NCI-H526 treated with DMSO at 0.1 percent for 48 hours (cell line): ENCODE measurements at regions not wholly inside any gene's neighbourhood (a gene's known extent, or its start where the extent isn't known, plus 50 kb on each side); places are given as distances from the start of the nearest gene placed in this dataset.
"Not testable (repeated sequence)": the region's sequence is repeated elsewhere in the genome, so short reads cannot be mapped to it uniquely, and the experiment has no call there.

Experiments
- DNase-seq: peaks from one replicate; lab custom pipeline; 2025; lab: John Stamatoyannopoulos, UW

- no peak for DNase-seq
These were observed 435.8 kb upstream of the MTPN start for GRCh38 chr7:136412952-136413351.

DNA sequence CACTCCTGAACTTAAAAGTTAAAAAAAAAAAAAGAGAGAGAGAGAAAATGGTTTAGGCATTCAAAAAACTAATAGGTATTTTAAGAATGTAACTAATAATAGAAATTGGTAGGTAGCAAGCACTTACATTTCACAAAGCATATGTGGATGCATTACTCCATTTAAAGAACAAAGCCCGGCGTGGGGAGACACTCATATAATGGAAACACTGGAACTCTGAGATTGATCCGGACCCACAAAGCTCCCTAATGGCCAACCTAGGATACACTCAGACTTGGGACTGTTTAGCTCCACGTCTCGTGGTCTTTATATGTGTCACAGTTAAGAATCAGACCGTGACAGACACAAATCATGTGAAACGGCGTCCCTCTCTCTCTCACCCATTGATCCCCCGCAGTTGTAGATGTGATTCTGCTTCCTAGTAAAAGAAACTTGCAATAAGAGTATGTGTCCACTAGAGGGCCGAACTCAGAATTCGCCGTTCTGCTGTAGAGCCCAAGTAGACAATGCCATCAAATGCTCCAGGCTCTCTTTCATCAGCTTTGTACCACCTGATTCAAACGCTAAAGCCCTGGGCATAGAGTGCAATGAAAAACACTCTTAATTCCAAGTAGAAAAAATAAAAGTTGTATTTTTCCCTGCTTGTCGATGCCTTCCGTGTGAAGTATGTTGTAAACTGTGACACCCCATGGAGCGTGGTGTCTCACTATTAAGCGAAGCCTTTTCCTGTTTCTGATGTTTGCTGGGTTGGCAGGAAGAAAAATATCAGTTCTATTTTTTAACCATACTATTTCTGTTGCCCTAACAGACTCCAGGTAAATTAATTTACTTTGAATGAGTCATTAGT is 429.0 kb upstream of the MTPN start:
- DNase-seq: peak; percentile 63

DNA sequence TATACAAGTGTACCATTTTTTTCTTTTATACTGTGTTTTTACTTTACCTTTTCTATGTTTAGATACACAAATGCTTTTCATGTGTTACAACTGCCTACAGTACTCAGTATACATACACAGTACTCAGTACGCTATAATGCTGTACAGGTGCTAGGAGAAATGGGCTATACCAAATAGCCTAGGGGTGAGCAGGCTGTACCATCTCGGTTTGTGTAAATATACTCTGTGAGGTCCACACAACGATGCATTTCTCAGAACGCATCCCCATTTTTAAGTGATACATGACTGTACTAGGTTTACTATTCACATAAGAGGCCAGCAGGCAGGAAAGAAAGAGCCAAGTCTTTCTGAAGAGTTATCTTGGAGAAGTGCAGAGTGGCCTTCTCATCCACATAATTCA is 426.4 kb upstream of the MTPN start:
- no peak for DNase-seq

- no peak for DNase-seq
These were observed 423.7 kb upstream of the MTPN start for GRCh38 chr7:136400877-136401276.

DNA sequence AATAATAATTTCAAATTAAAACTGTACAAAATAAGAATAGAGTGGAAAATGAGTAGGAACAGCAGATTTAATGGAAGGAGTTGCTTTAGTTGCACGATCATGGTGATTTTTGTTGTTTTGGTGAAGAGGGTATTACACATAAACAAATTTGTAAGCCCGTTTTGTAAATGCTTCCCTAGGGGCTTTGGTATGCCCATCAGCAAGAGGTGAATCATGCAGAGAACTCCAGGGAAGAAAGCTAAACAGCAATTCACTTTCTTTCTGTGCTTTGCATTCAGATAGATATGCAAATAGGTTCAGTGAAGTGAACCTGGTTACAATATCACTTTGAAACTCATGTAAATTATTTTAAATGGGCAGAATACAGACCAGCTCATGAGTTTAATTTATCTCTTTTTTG is 422.2 kb upstream of the MTPN start:
- DNase-seq: peak; percentile 96

GRCh38 chr7:136392856-136393255 is 415.7 kb upstream of the MTPN start:
- no peak for DNase-seq

DNA sequence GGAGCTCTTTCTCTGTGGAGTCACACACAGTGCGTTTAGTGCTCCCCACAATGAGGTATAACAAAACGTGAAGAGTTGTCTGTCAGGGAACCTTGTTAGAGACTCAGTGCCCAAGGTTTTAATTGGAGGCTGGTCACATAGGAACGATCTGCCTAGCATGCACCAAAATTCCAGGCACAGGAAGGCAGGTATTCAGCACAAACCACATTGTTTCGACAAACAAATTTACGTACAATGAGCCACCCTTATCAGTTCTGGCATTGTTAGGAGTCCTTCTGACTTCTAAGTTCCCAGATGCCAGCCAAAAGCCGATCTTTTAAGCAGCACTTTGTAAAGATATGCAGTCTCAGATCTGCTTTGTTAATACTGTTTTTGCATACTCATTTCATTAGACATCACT is 414.2 kb upstream of the MTPN start:
- DNase-seq: no peak

DNA sequence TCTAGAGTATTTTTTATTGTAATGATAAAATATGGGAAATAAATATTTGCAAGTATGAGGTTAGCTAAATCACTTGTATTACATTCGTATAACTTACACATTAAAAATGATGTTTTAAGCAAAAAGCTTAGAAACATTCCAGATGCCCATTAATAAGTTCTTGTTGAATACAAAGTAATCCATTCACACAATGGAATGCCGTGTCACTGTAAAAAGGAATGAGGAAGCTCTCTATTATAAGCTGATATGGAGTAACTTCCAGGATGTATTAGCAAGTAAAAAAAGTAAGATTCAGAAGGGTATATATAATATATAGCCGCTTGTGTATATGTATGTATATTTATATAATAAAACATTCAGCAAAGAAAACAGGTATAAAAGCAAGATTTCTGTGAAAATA is 412.8 kb upstream of the MTPN start:
- no peak for DNase-seq

- DNase-seq: no peak
These were observed 409.7 kb upstream of the MTPN start for GRCh38 chr7:136386876-136387275.

- not testable (repeated sequence) for DNase-seq
These were observed 394.2 kb upstream of the MTPN start for GRCh38 chr7:136371409-136371808.

- no peak for DNase-seq
These were observed 393.0 kb upstream of the MTPN start for GRCh38 chr7:136370137-136370536.

DNA sequence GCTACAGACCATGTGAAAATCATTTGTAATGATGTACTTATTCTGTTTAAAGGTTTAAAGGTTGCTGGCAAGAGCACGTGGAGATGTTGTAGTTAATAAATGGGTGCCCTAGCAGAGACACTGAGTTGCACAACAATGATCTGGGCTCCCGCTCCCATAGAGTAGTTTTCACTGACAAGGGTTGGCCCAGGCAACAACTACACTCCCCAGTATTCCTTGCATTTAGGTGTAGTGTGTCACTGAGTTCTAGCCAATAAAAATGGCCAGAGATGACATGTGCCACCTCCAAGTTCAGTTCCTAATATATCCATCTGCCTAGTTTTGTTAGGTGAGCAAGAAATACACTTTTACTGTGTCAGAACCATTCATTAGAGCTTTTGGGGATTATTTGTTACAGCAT is 392.1 kb upstream of the MTPN start:
- DNase-seq: no peak

DNA sequence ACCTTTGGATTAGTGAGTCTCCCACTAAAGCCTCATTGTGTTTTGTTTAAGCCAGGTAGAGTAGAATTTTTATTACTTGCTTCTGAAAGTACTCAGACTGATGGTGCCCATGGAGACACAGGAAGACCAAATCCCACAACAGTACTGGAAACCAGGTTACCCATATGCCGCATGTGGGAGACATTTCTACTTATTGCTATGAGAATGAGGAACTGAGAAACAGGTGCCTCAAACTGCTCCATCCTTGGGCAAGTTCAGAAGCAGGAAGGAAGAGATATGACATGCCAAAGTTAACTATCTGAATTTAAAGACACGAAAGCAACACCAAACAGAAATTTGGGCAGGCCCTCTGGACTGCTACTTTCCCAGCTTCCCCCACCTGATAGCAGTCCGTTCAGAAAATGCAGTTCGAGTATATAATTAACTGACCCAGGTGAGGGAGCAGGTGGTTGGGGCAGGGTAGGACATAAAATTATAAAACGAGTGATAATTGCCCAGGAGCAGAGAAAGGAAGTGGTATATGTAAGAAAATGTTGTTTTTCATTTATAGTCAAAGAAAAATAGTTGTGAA is 382.3 kb upstream of the MTPN start:
- DNase-seq: no peak

- no peak for DNase-seq
These were observed 376.1 kb upstream of the MTPN start for GRCh38 chr7:136353287-136353686.

- DNase-seq: no peak
These were observed 371.5 kb upstream of the MTPN start for GRCh38 chr7:136348542-136349192.

GRCh38 chr7:136348142-136348541 is 371.0 kb upstream of the MTPN start:
- no peak for DNase-seq

DNA sequence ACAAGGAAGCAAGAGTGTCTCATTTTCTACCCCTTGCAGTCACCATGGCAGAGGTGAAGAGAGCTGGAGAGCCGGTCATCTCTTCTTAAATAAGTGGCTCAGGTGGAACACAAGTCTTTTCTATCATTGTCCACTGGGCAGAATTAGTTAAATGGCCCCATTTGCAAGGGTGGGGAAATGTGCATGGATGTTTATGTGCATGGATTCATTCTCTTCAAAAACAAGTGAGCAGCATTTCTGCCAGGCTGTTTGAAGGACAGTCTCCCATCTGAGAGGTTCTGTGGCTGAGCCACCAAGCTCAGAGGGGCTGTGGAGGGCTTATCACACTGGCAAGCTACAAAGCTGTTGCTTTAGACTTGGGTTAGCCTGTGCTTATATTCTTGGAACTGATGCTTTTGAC is 370.3 kb upstream of the MTPN start:
- no peak for DNase-seq

DNA sequence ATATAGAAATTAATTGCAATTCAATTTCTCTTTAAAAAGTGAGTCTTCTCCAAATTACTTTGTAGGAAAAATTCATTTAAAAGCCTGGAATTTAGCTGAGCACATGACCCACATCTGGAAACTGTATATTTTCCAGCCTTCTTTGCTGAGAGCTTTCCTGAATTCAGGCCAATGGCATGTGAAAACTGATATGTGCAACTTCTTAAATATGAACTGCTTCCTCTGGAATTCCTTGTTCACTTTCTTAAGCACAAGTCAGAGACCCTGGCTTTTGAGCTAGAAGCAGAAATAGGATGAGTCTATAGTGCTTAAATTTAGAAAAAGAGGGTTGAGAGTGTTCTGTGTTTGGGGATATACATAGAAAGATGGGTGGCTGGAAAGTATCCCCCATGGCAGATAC is 365.1 kb upstream of the MTPN start:
- no peak for DNase-seq

GRCh38 chr7:136339464-136339863 is 362.3 kb upstream of the MTPN start:
- no peak for DNase-seq

GRCh38 chr7:136336932-136337331 is 359.8 kb upstream of the MTPN start:
- DNase-seq: no peak

- no peak for DNase-seq
These were observed 356.5 kb upstream of the MTPN start for GRCh38 chr7:136333636-136334035.

DNA sequence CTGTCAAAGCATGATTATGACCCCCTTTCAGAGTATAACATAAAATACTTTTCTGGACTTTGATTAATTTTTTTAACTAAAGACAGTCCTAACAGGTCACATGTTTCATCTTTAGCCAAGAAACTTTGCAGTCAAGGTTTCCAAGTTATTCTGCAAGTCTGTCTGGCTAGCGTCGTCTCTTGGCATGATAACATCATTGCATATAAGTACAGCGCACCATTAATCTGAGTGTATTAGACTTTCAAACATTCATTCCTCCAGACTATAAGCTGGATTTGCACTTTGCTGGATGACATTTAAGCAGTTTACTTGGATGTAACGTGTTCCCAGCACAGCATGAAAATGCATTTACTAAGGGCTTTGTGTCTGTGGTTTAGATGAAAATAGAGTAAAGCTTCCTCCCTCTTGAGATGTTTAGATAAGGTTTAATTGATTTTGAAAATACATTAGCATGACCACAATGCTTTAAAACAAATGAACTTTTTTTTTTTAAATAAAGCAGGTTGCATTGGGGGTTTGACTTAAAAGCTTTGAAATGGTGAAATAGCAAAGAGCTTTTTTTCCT is 349.0 kb upstream of the MTPN start:
- DNase-seq: no peak

DNA sequence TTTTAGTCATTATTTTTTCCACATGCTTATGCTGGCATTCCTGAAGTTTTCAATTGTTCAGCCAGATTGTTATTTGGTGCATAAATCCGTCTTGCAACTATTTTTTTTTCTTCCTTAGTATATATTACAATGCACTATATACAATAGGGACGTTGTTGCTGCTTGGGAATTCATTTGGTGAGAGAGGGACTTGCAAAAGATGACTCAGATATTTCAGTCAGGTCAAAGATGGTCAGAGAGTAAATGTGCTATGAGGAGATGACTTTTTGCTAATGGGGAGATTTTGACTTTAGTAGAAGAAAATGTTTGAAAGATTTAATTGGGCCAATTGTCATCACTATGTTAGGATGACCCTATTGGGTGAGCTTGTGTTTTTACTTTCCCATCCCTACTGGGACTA is 348.4 kb upstream of the MTPN start:
- no peak for DNase-seq
